ENCODE measurements at regions not wholly inside any gene's neighbourhood (a gene's known extent, or its start where the extent isn't known, plus 50 kb on each side); places are given as distances from the start of the nearest gene placed in this dataset.

- Histone ChIP-seq H3K36me3 (ENCODE audit: control insufficient read depth in 2 of 3, insufficient read depth in 3 of 3, low read length in 3 of 3) (no peaks in the 10 kb centered on the region), H3K27ac (ENCODE audit: low read depth in 2 of 2, low read length in 2 of 2) (no peak overlapping the region), H3K9ac (ENCODE audit: low read length in 3 of 3) (no peak overlapping the region), H3K27me3 (ENCODE audit: control insufficient read depth, insufficient read depth, low read length) (no peaks in the 10 kb centered on the region), H3K4me3 (ENCODE audit: low read length in 3 of 3) (no peak overlapping the region), H3K4me1 (ENCODE audit: control insufficient read depth in 2 of 3, insufficient read depth in 2 of 3, low read depth in 1 of 3, low read length in 3 of 3) (peaks cover 6 to 35% (median 31%) of the 10 kb centered on the region in 3 donors), H3K9me3 (ENCODE audit: control insufficient read depth in 2 of 3, insufficient read depth in 1 of 3, low read length in 3 of 3) (no peaks in the 10 kb centered on the region)
- FAIRE-seq (no peak), DNase-seq (no peak)
- no peak for TF ChIP-seq CTCF (IDR thresholded peaks at IDR 0.05; ENCODE audit: borderline replicate concordance, extremely low read depth, insufficient read depth)
- intact Hi-C loops (cut with DNase I): no loop called here
Observed at GRCh38 chr10:117780411-117780810, 237.9 kb downstream of the EMX2 start.

- intact Hi-C loops (cut with DNase I): no loop called here
- Histone ChIP-seq H3K9ac (ENCODE audit: low read length in 3 of 3) (no peak overlapping the region), H3K27ac (ENCODE audit: low read depth in 2 of 2, low read length in 2 of 2) (no peak overlapping the region), H3K36me3 (ENCODE audit: control insufficient read depth in 2 of 3, insufficient read depth in 3 of 3, low read length in 3 of 3) (no peaks in the 10 kb centered on the region), H3K9me3 (ENCODE audit: control insufficient read depth in 2 of 3, insufficient read depth in 1 of 3, low read length in 3 of 3) (no peaks in the 10 kb centered on the region), H3K4me3 (ENCODE audit: low read length in 3 of 3) (no peak overlapping the region), H3K27me3 (ENCODE audit: control insufficient read depth, insufficient read depth, low read length) (no peaks in the 10 kb centered on the region), H3K4me1 (ENCODE audit: control insufficient read depth in 2 of 3, insufficient read depth in 2 of 3, low read depth in 1 of 3, low read length in 3 of 3) (peaks cover 6 to 29% (median 25%) of the 10 kb centered on the region in 3 donors)
- FAIRE-seq (no peak), DNase-seq (peak in 1 of 5 donors; percentile 32)
- no peak for TF ChIP-seq CTCF (IDR thresholded peaks at IDR 0.05; ENCODE audit: borderline replicate concordance, extremely low read depth, insufficient read depth)
Observed at GRCh38 chr10:117781216-117781831, 238.8 kb downstream of the EMX2 start.

- DNase-seq (peak in 3 of 5 donors; percentile 35 to 73 (median 49)), FAIRE-seq (no peak)
- Histone ChIP-seq H3K4me3 (ENCODE audit: low read length in 3 of 3) (no peak overlapping the region), H3K9ac (ENCODE audit: low read length in 3 of 3) (peak overlapping the region in 1 of 3 donors; percentile 46), H3K27me3 (ENCODE audit: control insufficient read depth, insufficient read depth, low read length) (no peaks in the 10 kb centered on the region), H3K4me1 (ENCODE audit: control insufficient read depth in 2 of 3, insufficient read depth in 2 of 3, low read depth in 1 of 3, low read length in 3 of 3) (peaks cover 4 to 21% (median 18%) of the 10 kb centered on the region in 3 donors), H3K27ac (ENCODE audit: low read depth in 2 of 2, low read length in 2 of 2) (peak overlapping the region; percentile 39 to 59), H3K9me3 (ENCODE audit: control insufficient read depth in 2 of 3, insufficient read depth in 1 of 3, low read length in 3 of 3) (no peaks in the 10 kb centered on the region), H3K36me3 (ENCODE audit: control insufficient read depth in 2 of 3, insufficient read depth in 3 of 3, low read length in 3 of 3) (no peaks in the 10 kb centered on the region)
- no peak for TF ChIP-seq CTCF (IDR thresholded peaks at IDR 0.05; ENCODE audit: borderline replicate concordance, extremely low read depth, insufficient read depth)
- intact Hi-C loops (cut with DNase I): no loop called here
Observed at GRCh38 chr10:117782276-117782675, 239.7 kb downstream of the EMX2 start.
